ENCODE measurements at regions not wholly inside any gene's neighbourhood (a gene's known extent, or its start where the extent isn't known, plus 50 kb on each side); places are given as distances from the start of the nearest gene placed in this dataset.

DNA sequence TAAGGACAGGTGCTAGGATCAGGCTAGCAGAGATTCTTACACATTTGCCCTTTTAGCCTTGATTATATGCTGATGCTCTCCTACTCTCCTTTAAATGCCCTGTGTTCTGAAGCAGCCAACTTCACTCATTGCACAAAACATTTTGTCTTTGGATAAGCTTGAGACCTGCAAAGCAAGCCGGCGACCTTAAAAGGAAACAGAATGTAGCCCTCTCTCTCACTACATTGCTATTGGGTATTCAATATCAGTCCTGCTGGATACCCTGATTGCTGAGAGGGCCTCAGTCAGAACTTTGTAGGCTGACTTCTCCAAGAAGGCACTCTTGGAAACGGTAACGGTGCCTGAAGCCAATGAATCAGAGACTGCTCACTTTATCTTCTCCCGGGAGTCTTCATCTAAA is 528.9 kb downstream of the DTWD2 start:
- TF ChIP-seq, protein P1, sequence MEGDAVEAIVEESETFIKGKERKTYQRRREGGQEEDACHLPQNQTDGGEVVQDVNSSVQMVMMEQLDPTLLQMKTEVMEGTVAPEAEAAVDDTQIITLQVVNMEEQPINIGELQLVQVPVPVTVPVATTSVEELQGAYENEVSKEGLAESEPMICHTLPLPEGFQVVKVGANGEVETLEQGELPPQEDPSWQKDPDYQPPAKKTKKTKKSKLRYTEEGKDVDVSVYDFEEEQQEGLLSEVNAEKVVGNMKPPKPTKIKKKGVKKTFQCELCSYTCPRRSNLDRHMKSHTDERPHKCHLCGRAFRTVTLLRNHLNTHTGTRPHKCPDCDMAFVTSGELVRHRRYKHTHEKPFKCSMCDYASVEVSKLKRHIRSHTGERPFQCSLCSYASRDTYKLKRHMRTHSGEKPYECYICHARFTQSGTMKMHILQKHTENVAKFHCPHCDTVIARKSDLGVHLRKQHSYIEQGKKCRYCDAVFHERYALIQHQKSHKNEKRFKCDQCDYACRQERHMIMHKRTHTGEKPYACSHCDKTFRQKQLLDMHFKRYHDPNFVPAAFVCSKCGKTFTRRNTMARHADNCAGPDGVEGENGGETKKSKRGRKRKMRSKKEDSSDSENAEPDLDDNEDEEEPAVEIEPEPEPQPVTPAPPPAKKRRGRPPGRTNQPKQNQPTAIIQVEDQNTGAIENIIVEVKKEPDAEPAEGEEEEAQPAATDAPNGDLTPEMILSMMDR (IDR thresholded peaks at IDR 0.05): no peak
- H3K36me3 Mint-ChIP-seq: no peaks in the 10 kb centered on the region
- intact Hi-C loops (cut with micrococcal nuclease): no loop called here
- H3K4me3 ChIP-seq (ENCODE audit: low read length): no peak overlapping the region
- no peaks in the 10 kb centered on the region for H3K27me3 Mint-ChIP-seq (ENCODE audit: low read depth in 2 of 2)
- no peaks in the 10 kb centered on the region for H3K36me3 ChIP-seq (ENCODE audit: control insufficient read depth, insufficient read depth, low read length)
- 96% methylated on average over 5 of the region's 5 CpGs for WGBS (ENCODE audit: insufficient coverage)
- no peaks in the 10 kb centered on the region for H3K4me1 Mint-ChIP-seq
- H3K27ac ChIP-seq (ENCODE audit: low read length): no peak overlapping the region
- H3K9me3 ChIP-seq (ENCODE audit: control insufficient read depth, insufficient read depth, low read length): no peaks in the 10 kb centered on the region
- peaks cover 9 to 20% of the 10 kb centered on the region in 2 donors for H3K9me3 Mint-ChIP-seq
- H3K27ac Mint-ChIP-seq: no peak overlapping the region
- no peak for DNase-seq
- no peak for ATAC-seq
- no peak overlapping the region for H3K4me3 Mint-ChIP-seq
- H3K27me3 ChIP-seq (ENCODE audit: control insufficient read depth, insufficient read depth, low read length): no peaks in the 10 kb centered on the region
- H3K4me1 ChIP-seq (ENCODE audit: control insufficient read depth, insufficient read depth, low read length): no peaks in the 10 kb centered on the region

DNA sequence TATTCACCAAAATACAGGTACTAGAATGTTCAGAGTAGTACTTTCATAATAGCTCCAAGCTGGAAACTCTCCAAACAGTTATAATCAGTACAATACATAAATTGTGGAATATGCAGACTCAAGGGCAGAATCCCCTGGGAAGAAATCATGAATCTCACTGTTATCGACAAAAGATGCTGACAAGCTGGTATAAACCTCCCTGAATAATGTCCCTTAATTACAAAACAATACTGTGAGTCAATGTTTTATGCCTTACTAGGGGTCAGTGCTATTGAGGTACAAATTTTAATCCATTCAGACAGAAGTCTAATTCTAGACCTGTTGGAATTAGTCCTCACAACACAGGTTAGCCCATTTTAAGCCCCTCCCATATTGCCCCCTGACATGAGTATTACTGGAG is 532.3 kb downstream of the DTWD2 start:
- 83% methylated on average over 1 of the region's 1 CpG for WGBS (ENCODE audit: insufficient coverage)
- H3K4me1 ChIP-seq (ENCODE audit: control insufficient read depth, insufficient read depth, low read length): no peaks in the 10 kb centered on the region
- Mint-ChIP-seq H3K27me3 (ENCODE audit: low read depth in 2 of 2) (no peaks in the 10 kb centered on the region), H3K27ac (no peak overlapping the region), H3K36me3 (no peaks in the 10 kb centered on the region), H3K9me3 (peaks cover 11 to 14% of the 10 kb centered on the region in 2 donors), H3K4me3 (no peak overlapping the region), H3K4me1 (no peaks in the 10 kb centered on the region)
- ATAC-seq (no peak), DNase-seq (no peak)
- H3K27ac ChIP-seq (ENCODE audit: low read length): no peak overlapping the region
- H3K27me3 ChIP-seq (ENCODE audit: control insufficient read depth, insufficient read depth, low read length): no peaks in the 10 kb centered on the region
- H3K36me3 ChIP-seq (ENCODE audit: control insufficient read depth, insufficient read depth, low read length): no peaks in the 10 kb centered on the region
- no peak overlapping the region for H3K4me3 ChIP-seq (ENCODE audit: low read length)
- TF ChIP-seq, protein P1 (IDR thresholded peaks at IDR 0.05): no peak
- intact Hi-C loops (cut with micrococcal nuclease): no loop called here
- no peaks in the 10 kb centered on the region for H3K9me3 ChIP-seq (ENCODE audit: control insufficient read depth, insufficient read depth, low read length)

DNA sequence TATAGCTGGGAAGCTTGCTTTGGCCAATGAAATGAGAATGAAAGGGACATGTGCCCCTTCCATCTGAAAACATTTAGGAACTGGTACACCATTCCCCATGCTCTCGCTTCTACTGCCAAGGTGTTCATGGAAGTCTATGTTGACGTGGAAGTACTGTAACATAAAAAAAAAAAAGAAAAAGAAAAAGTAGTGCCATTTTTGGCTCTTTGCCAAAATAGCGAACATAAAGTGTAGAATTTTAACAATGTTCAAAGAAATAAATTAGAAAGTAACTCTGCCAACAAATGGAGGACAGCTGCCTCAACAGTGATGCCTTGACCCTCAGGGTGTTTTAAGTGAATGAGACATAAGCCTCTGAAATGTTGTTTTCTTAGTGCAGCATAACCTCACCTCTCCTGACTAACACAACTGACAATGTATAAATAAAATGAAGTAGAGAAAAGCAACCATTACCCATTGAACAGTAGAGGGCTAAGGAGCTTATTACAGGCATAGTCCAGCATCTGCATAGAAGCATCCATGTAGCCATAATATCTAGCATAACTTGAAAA is 536.6 kb downstream of the DTWD2 start:
- Histone ChIP-seq H3K27me3 (ENCODE audit: control insufficient read depth, insufficient read depth, low read length) (no peaks in the 10 kb centered on the region), H3K4me1 (ENCODE audit: control insufficient read depth, insufficient read depth, low read length) (no peaks in the 10 kb centered on the region), H3K36me3 (ENCODE audit: control insufficient read depth, insufficient read depth, low read length) (no peaks in the 10 kb centered on the region), H3K27ac (ENCODE audit: low read length) (no peak overlapping the region), H3K4me3 (ENCODE audit: low read length) (no peak overlapping the region), H3K9me3 (ENCODE audit: control insufficient read depth, insufficient read depth, low read length) (no peaks in the 10 kb centered on the region)
- WGBS (ENCODE audit: insufficient coverage): 86% methylated on average over 2 of the region's 3 CpGs
- TF ChIP-seq, protein P1 (IDR thresholded peaks at IDR 0.05): no peak
- H3K4me3 Mint-ChIP-seq: no peak overlapping the region
- no peaks in the 10 kb centered on the region for H3K27me3 Mint-ChIP-seq (ENCODE audit: low read depth in 2 of 2)
- no peak for DNase-seq
- no peak for ATAC-seq
- peaks cover 3 to 8% of the 10 kb centered on the region in 2 donors for H3K9me3 Mint-ChIP-seq
- no peak overlapping the region for H3K27ac Mint-ChIP-seq
- H3K36me3 Mint-ChIP-seq: no peaks in the 10 kb centered on the region
- no peaks in the 10 kb centered on the region for H3K4me1 Mint-ChIP-seq
- intact Hi-C loops (cut with micrococcal nuclease): no loop called here
